Astrocyte (in vitro differentiated cells and primary cell): ENCODE measurements at regions not wholly inside any gene's neighbourhood (a gene's known extent, or its start where the extent isn't known, plus 50 kb on each side); places are given as distances from the start of the nearest gene placed in this dataset.

Experiments used
- DNase-seq: peaks from one replicate; pipeline ENCODE4 v3.0.0-alpha.2; 2010; ENCODE audit warnings: low read depth
- FAIRE-seq: peaks from 2 replicates; lab custom pipeline; 2011; peaks lifted over from hg19 to GRCh38; lab: Jason Lieb, UNC
- H2AFZ ChIP-seq: 2 replicates; pipeline ENCODE4 v1.6.0; 2012; ENCODE audit warnings: low read depth, low read length, inconsistent platforms
- H3K27ac ChIP-seq: 2 replicates; pipeline ENCODE4 v1.5.1; 2011; ENCODE audit warnings: low read depth, low read length, inconsistent platforms
- H3K27me3 ChIP-seq: 2 replicates; pipeline ENCODE4 v1.6.0; 2011; ENCODE audit warnings: low read length, inconsistent platforms; ENCODE audit not compliant: insufficient read depth
- H3K36me3 ChIP-seq: 2 replicates; pipeline ENCODE4 v1.5.1; 2011; ENCODE audit warnings: low read length, inconsistent platforms; ENCODE audit not compliant: insufficient read depth
- H3K4me1 ChIP-seq: 2 replicates; pipeline ENCODE4 v1.5.1; 2011; ENCODE audit warnings: low read length, inconsistent platforms; ENCODE audit not compliant: insufficient read depth
- H3K4me2 ChIP-seq: 2 replicates; pipeline ENCODE4 v1.6.0; 2012; ENCODE audit warnings: low read length, inconsistent platforms
- H3K4me3 ChIP-seq: 2 replicates; pipeline ENCODE4 v1.5.1; 2011; ENCODE audit warnings: low read depth, mild to moderate bottlenecking, low read length, inconsistent platforms; ENCODE audit not compliant: insufficient read depth
- H3K79me2 ChIP-seq: 2 replicates; pipeline ENCODE4 v1.6.0; 2012; ENCODE audit warnings: mild to moderate bottlenecking, low read length, inconsistent platforms; ENCODE audit not compliant: insufficient read depth
- H3K9ac ChIP-seq: 2 replicates; pipeline ENCODE4 v1.6.0; 2012; ENCODE audit warnings: mild to moderate bottlenecking, low read length, inconsistent platforms
- H3K9me3 ChIP-seq: 2 replicates; pipeline ENCODE4 v1.5.1; 2012; ENCODE audit warnings: low read depth, mild to moderate bottlenecking, low read length, inconsistent platforms; ENCODE audit not compliant: insufficient read depth
- H4K20me1 ChIP-seq: 2 replicates; pipeline ENCODE4 v1.6.0; 2012; ENCODE audit warnings: low read length, inconsistent platforms; ENCODE audit not compliant: insufficient read depth
- H3K27ac Mint-ChIP-seq: one replicate; pipeline ENCODE4 v1.8.0; 2021; ENCODE audit warnings: mild to moderate bottlenecking, mixed read lengths; ENCODE audit not compliant: unreplicated experiment
- H3K27me3 Mint-ChIP-seq: one replicate; pipeline ENCODE4 v1.8.0; 2021; ENCODE audit warnings: low read depth, mixed read lengths; ENCODE audit not compliant: unreplicated experiment
- H3K36me3 Mint-ChIP-seq: one replicate; pipeline ENCODE4 v1.8.0; 2021; ENCODE audit warnings: low read depth, mixed read lengths; ENCODE audit not compliant: unreplicated experiment
- H3K4me1 Mint-ChIP-seq: one replicate; pipeline ENCODE4 v1.8.0; 2021; ENCODE audit warnings: low read depth, mixed read lengths; ENCODE audit not compliant: unreplicated experiment
- H3K4me3 Mint-ChIP-seq: one replicate; pipeline ENCODE4 v1.8.0; 2021; ENCODE audit warnings: mild to moderate bottlenecking, moderate library complexity, mixed read lengths; ENCODE audit not compliant: unreplicated experiment
- H3K9me3 Mint-ChIP-seq: one replicate; pipeline ENCODE4 v1.8.0; 2021; ENCODE audit warnings: mild to moderate bottlenecking, mixed read lengths; ENCODE audit not compliant: unreplicated experiment
- EZH2 ChIP-seq: IDR thresholded peaks from 2 replicates; pipeline ENCODE4 v1.6.1; 2012; ENCODE audit warnings: mild to moderate bottlenecking, low read length, inconsistent platforms; ENCODE audit not compliant: insufficient read depth
- TF ChIP-seq, protein P1 (sequence below): IDR thresholded peaks from 2 replicates; pipeline ENCODE4 v1.5.1; 2011; ENCODE audit warnings: low read depth, mild to moderate bottlenecking, inconsistent platforms, low read length, moderate library complexity; ENCODE audit not compliant: insufficient read depth

GRCh38 chr3:178275793-178276192 is 260.4 kb upstream of the KCNMB2 start:
- Histone ChIP-seq H3K36me3 (no peaks in the 10 kb centered on the region), H3K79me2 (no peaks in the 10 kb centered on the region), H3K27me3 (no peaks in the 10 kb centered on the region), H2AFZ (no peak overlapping the region), H3K4me3 (no peak overlapping the region), H3K9me3 (no peaks in the 10 kb centered on the region), H3K4me2 (no peak overlapping the region), H3K9ac (no peak overlapping the region), H3K27ac (no peak overlapping the region), H3K4me1 (no peaks in the 10 kb centered on the region), H4K20me1 (no peaks in the 10 kb centered on the region)
- no peaks in the 10 kb centered on the region for H3K4me1 Mint-ChIP-seq
- H3K27ac Mint-ChIP-seq = no peak overlapping the region
- peaks cover 2% of the 10 kb centered on the region for H3K36me3 Mint-ChIP-seq
- peak; percentile 13 for FAIRE-seq
- H3K4me3 Mint-ChIP-seq = no peak overlapping the region
- H3K9me3 Mint-ChIP-seq = peaks cover 9% of the 10 kb centered on the region
- TF ChIP-seq EZH2 = no peak
- TF ChIP-seq, protein P1, sequence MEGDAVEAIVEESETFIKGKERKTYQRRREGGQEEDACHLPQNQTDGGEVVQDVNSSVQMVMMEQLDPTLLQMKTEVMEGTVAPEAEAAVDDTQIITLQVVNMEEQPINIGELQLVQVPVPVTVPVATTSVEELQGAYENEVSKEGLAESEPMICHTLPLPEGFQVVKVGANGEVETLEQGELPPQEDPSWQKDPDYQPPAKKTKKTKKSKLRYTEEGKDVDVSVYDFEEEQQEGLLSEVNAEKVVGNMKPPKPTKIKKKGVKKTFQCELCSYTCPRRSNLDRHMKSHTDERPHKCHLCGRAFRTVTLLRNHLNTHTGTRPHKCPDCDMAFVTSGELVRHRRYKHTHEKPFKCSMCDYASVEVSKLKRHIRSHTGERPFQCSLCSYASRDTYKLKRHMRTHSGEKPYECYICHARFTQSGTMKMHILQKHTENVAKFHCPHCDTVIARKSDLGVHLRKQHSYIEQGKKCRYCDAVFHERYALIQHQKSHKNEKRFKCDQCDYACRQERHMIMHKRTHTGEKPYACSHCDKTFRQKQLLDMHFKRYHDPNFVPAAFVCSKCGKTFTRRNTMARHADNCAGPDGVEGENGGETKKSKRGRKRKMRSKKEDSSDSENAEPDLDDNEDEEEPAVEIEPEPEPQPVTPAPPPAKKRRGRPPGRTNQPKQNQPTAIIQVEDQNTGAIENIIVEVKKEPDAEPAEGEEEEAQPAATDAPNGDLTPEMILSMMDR = no peak
- DNase-seq = peak; percentile 63
- no peaks in the 10 kb centered on the region for H3K27me3 Mint-ChIP-seq

DNA sequence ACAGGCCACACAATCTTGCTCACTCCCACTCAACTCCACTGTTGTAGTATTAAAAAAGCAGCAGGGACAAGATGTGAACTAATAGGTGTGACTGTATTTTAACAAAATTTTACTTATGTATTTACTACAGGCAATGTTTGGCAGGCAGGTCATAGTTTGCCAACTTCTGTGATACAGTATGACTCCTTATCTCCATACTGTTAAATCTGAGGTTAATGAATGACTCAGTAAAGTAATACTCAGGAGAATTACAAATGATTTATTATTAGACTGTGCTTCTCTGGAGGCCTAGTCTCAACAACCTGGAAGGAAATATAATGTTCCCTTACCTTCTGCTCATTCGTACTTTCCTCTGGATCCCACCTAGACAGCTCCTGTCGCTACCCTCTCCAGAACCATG is 258.6 kb upstream of the KCNMB2 start:
- no peak overlapping the region for H3K27ac Mint-ChIP-seq
- Histone ChIP-seq H3K9me3 (no peaks in the 10 kb centered on the region), H4K20me1 (no peaks in the 10 kb centered on the region), H3K27ac (no peak overlapping the region), H3K36me3 (no peaks in the 10 kb centered on the region), H3K4me2 (no peak overlapping the region), H3K79me2 (no peaks in the 10 kb centered on the region), H3K27me3 (no peaks in the 10 kb centered on the region), H3K9ac (no peak overlapping the region), H3K4me3 (no peak overlapping the region), H3K4me1 (no peaks in the 10 kb centered on the region), H2AFZ (no peak overlapping the region)
- H3K4me1 Mint-ChIP-seq = no peaks in the 10 kb centered on the region
- TF ChIP-seq, protein P1 = no peak
- TF ChIP-seq EZH2 = no peak
- peaks cover 2% of the 10 kb centered on the region for H3K36me3 Mint-ChIP-seq
- FAIRE-seq (no peak), DNase-seq (peak; percentile 75)
- H3K9me3 Mint-ChIP-seq = peaks cover 11% of the 10 kb centered on the region
- no peaks in the 10 kb centered on the region for H3K27me3 Mint-ChIP-seq
- H3K4me3 Mint-ChIP-seq = no peak overlapping the region

DNA sequence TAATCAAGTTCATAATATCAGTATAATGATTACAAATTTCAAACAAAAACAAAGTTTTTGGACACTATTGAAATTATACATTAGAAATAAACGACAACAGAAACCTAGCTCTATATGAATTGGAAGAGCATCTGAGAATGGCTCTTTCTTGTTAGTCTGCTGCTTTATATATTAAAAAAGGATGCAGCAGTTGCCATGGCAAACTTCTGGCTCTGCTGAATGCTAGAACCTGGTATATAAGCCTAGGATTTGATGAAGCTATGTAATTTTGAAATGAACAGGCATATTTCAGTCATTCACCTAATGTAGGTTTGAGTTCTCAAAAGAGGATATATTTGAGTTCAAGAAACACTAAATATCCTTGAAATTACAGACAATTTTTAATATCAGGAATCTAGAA is 252.7 kb upstream of the KCNMB2 start:
- Mint-ChIP-seq H3K4me3 (no peak overlapping the region), H3K9me3 (peaks cover 7% of the 10 kb centered on the region), H3K27ac (no peak overlapping the region), H3K36me3 (peaks cover 2% of the 10 kb centered on the region), H3K4me1 (no peaks in the 10 kb centered on the region), H3K27me3 (no peaks in the 10 kb centered on the region)
- Histone ChIP-seq H3K4me2 (no peak overlapping the region), H3K9ac (no peak overlapping the region), H3K4me1 (no peaks in the 10 kb centered on the region), H3K27me3 (no peaks in the 10 kb centered on the region), H3K4me3 (no peak overlapping the region), H3K36me3 (no peaks in the 10 kb centered on the region), H4K20me1 (no peaks in the 10 kb centered on the region), H2AFZ (no peak overlapping the region), H3K79me2 (no peaks in the 10 kb centered on the region), H3K27ac (no peak overlapping the region), H3K9me3 (no peaks in the 10 kb centered on the region)
- TF ChIP-seq, protein P1 = no peak
- TF ChIP-seq EZH2 = no peak
- no peak for FAIRE-seq
- no peak for DNase-seq
